Right lobe of liver (tissue), 4 donors: ENCODE measurements at regions not wholly inside any gene's neighbourhood (a gene's known extent, or its start where the extent isn't known, plus 50 kb on each side); places are given as distances from the start of the nearest gene placed in this dataset.
"Not testable (repeated sequence)": the region's sequence is repeated elsewhere in the genome, so short reads cannot be mapped to it uniquely, and the experiment has no call there.

Experiments used
- CTCF ChIP-seq, 4 donors: fragments of 200-600 bp in 3 of 4; fragments of 450-650 bp in 1 of 4; IDR thresholded peaks; one replicate each; pipeline versions ENCODE4 v1.5.1 to v1.8.0; 2016 to 2022; ENCODE audit warnings: antibody characterized with exemption in 4 of 4, mild to moderate bottlenecking in 2 of 4
- POLR2A ChIP-seq: fragments of 450-650 bp; IDR thresholded peaks from one replicate; pipeline ENCODE4 v1.6.1; 2017; ENCODE audit warnings: antibody characterized with exemption, mild to moderate bottlenecking
- donor health status: DM: no; HTN: no; CAD: no.
- donor health status: DM: no; HTN: no; CAD: no.
- donor health status: DM: no; HTN: yes; CAD: no.

GRCh38 chr2:160762493-160763128 lies 269.0 kb upstream of the RBMS1 start:
- TF ChIP-seq CTCF (IDR thresholded peaks at IDR 0.05); POLR2A: not testable (repeated sequence)
